HG03432 (cell line): ENCODE measurements at regions not wholly inside any gene's neighbourhood (a gene's known extent, or its start where the extent isn't known, plus 50 kb on each side); places are given as distances from the start of the nearest gene placed in this dataset.

ENCODE experiments used
- ATAC-seq: cut with Tn5 transposase; IDR thresholded peaks from one replicate; pipeline ENCODE4 v1.9.1; 2021; ENCODE audit warnings: mild to moderate bottlenecking, moderate library complexity; ENCODE audit not compliant: unreplicated experiment

DNA sequence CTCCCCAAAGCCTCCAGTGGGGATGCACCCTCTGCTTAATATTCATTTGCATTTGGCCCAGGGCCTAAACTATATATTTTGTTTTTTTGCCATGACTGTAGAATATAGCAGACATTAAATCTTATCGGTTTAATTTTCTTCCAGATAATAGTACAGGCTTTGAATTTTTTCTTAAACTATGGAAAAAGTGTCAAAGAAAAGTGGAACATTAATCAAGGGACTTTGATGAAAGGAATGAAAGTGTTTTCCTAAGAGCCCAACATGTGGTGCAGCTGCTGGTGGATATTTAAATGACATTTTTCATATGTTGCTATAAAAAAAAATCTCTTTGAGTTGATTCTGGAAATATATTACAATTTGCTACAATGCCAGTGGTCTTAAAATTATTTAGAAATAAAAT lies 346.8 kb downstream of the CYP26B1 start:
- no peak for ATAC-seq

DNA sequence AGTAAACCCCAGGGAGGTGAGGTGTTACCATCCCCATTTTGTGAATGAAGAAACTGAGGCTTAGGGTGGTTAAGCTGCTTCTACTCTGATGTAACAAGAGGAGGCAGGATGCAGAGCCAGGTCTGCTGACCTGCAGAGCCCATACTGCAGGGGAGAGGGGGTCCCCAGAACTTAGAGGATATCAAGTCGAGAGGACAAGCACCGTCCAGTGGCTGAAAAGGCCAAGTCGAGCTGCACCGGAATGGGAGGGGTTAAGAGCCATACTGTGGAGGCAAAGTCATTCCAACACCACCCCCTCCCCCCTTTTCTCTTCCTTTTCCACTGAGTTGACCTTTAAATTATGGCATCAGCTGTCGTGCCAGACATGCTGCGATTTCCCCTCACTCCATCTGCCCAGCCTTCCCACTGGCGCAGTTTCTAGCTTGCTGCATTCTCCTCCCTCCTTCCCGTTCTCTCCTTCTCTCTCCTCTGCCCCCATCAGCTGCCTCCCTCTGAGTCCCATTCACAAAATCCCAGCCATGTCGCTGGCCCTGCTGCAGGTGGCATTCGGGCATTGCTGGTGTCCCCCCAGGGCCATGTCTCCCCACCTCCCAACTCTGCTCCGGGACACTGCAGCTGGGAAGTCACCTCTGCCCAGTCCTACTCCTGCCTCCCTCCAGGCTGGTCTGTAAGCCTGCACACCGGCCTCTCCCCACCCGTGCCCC lies 346.9 kb downstream of the DYSF start:
- ATAC-seq: no peak

DNA sequence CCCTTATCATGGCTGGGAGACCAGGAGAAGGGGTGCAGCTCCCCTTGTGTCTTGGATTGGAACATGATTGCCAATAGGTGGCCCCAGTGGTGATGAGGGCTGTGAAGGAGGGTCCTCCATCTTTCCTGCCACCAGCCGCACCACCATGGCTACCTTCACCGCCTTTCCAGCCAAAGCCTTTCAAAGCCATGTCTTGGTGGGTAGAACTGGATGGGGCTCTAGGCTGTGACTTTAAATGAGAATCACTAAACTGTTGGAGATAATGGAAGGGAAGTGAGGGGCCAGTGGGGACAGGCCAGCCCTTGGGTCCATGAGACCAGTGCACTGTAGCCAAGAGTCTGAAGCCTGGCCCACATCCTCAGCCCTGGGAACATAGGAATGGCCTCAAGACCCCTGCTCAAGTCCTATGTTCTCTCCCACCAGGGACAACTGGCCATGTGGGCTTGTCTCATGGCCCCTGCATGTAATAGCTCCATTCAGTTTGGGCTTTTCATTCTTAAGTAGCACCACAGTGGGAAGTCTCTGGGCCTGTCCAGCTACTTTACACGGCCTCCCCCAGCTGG lies 345.7 kb downstream of the DYSF start:
- ATAC-seq: no peak

DNA sequence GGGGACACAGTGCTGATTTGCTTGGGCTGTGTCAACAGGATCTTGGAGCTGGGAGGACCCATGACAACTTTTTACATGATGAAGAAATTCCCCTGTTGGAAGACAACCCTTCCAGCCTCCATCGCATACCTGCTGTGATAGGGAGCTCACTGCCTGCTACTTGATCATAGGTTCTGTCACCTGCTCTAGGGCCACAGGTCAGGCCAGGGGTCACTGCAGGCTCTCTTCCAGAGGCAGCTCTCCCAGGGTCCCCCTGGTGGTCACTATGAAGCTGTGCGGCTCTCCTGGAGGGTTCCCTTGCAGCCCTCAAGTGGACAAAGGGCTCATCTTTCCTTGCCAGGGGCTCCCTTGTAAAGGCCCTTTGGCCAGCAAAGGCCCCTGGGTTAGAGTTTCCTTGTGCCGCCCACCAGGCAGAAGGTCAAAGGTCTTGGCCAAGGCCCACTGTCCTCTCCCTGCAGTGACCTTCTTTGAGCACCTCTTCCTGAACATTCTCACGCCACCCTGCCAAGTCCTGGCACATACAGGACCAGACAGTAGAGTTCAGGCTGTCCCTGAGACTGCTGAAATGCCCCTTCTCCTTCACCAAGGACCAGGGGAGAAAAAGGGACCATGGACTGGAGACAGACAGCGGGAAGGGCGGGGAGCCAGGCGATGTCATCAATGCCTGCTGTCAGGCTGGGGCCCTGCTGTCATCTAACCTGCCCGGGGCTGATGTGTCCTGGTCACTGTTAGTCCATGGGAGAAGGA lies 345.1 kb downstream of the DYSF start:
- ATAC-seq: no peak

DNA sequence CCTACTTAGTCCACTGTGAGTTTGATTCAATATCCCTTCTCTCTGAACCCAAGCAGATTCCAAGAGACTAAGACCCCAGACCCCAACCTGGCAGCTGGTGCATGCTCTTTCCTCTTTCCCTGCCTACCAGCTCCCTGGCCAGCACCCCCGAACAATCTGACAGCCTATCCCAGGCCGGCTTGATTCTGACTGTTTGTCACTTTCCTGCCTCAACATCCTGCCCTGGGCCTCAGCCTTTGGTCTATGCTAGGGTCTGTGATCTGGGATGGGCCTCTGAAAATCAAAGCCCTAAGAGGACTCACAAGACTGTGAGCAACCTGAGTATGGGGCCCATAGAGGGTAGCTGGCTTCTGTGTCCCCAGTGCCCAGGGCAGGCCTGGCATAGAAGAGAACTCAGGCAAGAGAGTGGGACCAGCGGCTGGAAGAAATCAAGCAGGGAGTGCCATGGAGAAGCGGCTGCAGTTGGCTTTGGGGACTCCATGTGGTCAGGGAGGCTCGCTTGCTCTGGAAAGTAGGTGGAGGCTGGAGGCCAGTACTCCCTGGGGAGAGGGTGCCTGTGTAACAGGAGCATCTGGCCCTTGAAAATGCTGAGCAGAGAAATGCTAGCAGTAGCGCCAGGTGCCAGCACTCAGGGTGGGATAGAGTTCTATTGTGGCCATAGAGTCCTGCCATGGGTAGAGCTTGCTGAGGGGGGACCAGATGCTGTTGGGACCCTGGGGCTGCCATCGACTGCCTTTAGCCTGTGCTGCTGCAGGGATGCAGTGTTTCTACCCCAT lies 343.9 kb downstream of the DYSF start:
- no peak for ATAC-seq

DNA sequence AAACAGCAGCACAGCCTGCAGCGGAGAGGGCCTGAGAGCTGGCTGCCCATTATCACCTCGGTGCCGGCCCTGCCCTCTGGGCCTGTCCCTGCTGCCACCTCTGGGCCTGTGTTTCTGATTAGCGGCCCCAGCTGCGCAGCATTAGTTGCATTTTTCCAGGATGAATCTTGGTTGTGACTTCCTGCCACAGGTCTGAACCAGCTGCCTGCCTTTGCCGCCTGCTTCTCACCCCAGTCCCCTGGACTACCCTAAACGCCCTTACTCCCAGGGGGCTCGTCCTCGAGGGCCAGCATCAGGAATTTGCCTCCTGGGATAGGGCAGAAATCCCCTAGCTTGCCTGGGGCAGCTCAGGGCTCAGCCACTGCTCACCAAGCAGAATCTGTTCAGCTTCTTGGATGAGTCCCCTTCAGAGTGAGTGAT lies 342.8 kb downstream of the DYSF start:
- no peak for ATAC-seq

DNA sequence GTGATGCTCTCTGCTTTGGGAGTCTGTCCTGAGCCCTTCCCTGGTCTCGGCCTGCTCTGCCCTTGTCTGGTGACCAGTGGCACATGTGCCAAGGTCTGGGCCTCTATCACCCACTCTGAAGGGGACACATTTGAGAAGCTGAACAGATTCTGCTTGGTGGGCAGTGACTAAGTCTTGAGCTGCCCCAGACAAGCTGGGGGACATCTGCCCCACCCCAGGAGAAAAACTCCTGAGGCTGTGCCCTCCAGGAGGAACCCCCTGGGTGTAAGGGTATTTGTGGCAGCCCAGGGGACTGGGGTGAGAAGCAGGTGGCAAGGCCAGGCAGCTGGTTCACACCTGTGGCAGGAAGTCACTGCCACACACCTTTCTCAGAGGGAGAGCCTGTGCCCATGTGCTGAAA lies 342.1 kb downstream of the DYSF start:
- no peak for ATAC-seq

DNA sequence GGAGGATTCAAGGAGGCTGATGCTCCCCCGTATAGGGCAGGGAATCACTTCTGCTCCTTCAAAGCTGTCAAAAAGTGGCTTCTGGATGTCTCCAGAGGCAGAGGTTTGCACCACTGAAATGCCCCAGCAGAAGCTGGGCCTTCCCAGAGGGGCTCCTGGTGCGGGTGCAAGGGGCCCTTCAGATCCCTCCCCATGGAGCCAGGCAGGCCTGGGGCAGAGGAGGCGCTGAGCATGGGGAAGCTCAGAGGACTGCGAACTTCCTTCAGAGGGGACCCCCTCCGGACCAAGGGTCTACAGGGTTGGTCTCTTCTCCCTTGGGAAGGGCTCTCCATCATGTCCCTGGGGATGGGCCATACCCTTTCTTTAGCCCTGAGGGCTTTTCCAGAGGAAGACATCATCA lies 341.2 kb downstream of the DYSF start:
- no peak for ATAC-seq

DNA sequence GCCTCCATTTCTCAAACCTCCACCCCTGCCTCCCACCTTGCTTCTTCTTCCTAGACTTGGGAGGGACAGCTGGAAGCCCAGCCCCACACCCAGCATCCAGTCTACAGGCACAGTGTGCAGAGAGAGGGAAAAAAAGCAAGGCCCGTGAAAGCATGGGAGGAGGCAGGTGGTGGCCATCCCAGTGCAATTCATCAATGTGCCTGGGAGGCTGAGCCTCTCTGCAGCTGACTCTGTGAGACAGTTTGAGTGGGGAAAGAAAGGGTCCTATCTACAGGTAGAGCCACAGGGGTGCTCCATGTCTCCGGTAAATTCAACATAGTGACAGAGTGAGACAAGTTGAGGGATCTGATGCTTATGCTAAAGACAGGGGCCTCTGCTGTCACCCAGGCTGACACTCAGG lies 340.6 kb downstream of the DYSF start:
- no peak for ATAC-seq

DNA sequence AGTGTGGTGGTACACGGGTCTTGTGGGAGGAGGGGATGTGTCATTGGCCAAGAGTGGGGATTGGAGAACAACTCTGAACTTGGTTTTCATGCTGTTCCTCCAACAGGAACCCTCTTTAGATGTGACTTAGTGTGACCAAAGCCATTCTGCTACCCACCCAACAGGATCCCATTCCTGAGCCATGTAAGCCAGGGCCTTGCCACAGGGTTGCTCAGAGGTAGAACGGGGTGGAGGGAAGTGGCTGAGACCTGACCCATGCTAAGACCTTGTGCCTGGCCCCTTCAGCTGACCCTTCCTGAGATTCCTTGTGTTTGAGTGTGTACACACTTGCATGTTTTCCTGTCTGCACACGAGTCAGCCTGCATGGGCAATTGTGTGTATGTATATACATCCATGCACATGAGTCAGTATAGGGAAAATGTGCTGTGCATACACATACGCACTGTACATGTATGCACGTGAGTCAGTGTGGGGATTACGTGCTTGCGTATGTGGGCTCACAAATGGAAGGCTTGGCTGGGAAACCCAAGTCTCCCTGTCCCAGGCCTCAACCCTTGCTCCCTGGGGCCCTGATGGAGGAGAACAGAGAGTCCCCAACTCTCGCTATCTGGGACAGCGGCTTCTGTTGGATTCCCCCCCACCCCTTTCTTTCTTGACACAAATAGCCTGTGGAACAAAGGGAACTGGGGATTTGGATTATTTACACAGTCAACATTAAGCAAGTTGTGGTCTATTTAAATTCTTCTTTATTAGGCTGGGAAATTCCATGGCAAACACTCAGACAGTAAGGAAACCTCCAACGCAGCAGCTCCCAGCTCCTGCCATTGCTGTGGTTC lies 339.8 kb downstream of the DYSF start:
- ATAC-seq: no peak

DNA sequence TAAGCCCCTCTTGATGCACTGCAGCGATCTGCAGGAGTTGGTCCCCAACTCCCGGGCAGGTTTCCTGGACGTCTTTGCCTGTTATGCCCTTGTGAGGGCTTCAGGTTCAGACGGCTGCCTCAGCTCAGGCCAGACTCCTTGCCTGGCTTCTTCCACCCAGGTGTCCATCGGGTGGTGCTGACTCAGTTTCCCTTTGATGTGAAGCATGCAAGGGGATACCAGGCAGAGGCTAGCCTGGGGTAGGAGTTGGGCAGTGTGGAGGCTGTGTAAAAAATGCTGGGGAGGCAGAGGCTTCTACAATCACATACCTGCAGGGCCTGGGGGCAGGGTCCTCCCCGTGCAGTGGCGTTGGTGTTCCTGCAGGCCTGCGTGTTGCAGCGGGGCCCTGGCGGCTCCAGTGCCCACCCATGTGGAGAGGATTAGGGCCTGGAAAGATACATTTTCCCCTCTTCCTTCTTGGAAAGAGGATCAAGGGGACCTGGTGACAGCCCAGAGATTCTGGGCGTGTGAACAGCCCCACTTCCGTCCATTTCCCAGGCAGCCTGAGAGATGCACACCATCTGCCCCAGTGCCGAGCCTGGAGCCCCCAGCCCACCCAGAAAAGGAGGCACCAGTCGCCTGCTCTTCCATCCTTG lies 338.3 kb downstream of the DYSF start:
- ATAC-seq: no peak

DNA sequence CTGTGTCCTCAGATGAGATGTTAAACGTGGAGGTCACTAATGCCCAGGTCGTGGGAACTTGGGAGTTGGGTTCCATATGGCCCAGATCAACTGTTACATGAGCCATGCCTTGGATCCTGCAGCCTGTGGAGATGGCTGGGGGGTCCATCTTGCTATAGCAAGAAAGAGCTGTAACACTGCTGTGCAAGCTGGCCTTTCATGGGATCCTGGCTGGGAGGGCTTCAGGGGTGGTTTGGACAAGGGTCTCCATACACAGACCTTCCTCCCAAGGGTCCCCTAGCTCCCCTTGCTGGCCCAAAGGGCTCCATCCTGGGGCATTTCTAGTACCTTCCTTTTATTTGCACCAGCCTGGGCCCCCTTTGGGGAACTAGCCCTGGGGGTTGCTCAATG lies 337.7 kb downstream of the DYSF start:
- no peak for ATAC-seq

DNA sequence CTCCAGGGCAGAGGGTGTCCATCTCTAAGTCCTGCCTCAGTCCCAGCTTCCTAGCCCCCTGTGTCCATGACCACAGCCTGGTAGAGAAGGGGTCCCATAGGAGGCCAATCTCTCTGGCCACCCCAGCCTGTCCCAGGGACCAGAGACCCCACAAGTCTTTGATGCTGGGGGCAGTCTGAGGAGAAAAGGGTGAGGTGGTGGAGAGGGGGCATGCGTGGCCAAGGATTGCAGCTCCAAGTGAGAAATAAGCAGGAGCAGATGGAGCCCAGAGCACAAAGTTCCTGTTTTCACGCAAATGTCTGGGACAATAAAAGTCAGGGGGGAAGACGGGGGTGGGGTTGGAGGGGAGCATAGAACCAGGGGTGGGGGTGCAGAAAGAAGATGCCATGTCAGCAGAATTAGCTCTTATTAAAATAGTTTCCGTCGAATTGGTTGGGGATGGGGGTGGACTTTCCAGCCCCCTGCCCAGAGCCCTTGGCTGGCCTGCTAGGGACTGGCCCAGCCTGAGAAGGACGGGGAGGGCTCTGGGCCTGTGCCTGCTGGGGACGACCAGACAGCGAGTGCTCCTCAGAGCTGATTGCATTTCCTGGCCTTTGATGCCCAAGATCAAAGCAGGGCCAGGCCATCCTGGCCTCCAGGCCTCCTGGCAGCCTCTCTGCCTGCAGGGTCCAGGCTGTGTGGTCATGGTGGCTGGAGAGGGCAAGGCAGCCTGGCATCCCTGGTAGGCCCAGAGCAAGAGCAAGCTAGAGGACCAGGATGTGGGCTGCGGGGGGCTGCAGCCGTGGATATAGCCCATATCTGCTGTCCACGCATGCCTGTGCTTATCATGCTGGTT lies 337.1 kb downstream of the DYSF start:
- ATAC-seq: no peak

DNA sequence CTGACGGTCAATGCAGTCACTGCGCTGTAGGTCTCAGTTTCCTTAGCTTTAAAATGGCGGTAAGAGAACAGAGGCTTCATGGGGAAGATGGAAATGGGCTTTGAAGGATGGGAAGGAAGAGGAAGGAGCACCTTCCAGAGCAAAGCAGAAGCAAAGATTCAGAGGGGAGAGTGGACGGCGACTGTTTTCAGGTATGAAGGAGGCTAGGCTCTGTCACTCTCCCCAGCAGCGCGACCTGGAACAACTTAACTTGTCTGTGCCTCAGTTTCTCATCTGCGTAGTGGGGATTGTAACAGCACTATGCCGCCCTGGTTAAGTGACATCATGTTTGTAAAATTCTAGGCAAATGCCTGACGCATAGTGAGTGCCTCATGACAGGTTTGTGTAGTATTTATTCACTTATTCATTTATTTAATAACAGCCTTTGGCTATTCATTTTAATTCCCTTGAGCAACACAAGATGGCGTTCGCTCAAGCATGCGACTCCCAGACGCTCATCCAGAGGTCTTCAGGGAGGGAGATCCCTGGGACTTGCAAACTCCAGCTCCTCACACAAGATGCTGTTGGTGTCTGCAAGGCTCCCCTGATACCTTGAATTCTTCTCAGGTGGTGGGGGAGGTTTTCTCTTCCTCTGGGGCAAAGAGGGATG lies 336.3 kb downstream of the DYSF start:
- no peak for ATAC-seq

DNA sequence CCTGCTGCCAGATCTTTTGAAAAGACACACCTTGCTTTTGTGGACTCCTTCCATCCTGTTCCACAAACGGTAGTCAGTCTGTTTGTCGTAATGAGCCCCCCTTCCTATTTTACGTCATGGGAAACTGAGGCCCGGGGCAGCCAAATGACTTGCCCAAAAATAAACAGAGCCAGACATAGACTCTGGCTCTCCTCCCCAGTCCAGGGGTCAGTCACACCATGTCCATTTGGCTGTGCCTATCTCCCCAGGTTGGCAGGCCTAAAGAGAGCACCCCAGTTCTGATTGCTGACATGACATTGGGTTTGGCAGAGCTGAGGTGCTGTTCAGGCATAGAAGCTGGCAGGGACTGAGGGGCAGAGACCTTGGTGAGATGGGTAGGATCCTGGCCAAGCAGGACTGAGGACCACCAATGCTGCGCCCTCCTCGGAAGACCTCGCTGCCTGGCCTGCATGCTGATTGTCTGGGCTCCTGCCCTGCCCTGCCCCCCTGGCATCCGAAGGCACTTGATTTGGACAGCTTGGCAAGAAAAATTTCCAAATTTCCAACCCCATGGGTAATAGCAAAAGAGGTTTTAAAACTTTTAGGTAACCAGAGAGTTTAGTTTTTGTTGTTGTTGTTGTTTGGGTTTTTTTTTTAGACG lies 335.4 kb downstream of the DYSF start:
- ATAC-seq: no peak

DNA sequence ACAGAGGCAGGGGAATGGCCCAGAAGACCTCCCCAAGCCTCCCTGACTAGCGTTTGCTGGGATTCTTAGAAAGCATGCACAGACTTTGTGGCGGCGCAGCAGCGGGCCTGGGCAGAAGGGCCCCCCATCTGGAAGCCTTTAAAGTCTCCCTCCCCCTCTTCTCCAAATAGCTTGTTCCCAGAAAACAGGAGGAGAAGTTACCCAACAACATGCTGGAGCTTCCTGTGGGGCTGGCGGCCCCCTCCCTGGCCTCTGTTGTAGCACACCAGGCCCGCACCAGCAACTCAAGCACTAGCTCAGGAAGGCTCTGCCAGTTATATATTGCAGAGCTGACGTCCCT lies 334.8 kb downstream of the DYSF start:
- no peak for ATAC-seq

DNA sequence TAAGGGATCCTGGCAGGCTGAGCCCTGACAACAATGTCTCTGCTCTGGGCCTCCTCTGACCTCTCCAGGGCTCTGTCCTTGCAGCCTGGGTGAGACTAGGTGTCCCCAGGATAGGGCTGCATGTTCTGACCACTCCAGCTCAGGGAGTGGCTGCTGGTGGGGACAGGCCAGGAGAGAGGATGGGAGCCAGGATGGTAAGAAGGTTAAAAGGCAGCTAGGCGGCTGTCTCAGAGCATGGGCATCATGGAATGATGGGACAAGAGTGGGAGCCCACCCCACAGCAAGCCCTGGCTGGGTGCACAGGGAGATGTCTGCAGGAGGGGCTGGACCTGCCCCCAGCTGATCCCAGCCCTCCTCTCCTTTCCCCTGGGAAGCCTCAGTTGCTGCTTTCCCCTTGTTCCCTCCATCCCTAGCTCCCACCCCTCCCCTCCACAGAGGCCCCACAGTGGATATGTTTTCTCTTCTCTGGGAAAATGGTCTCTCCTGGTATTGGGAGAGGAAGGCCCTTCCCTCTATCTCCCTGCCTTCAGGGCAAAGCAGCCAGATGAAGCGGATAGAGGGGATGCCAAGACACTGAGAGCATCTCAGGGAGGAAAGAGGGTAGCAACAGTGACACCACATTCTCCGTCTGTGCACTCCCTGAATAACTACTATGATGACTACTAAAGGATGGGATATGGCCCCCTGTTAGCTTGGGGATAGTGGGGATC lies 334.3 kb downstream of the DYSF start:
- no peak for ATAC-seq

DNA sequence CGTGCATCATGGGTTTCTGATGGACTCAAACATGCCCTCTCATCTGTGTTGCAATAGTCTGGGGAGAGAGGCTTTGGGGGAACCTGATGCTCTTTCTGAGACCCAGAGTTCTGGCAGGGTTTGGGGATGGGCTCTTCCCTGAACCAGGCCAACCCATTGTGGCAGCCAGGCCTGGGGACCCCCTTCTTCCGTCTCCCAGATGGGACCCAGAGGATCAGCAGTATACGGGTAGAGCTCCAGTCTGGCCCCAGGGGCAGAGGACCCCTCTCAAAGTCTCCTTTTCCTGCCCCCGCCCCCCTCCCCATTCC lies 333.7 kb downstream of the DYSF start:
- ATAC-seq: no peak
